ENCODE measurements at regions not wholly inside any gene's neighbourhood (a gene's known extent, or its start where the extent isn't known, plus 50 kb on each side); places are given as distances from the start of the nearest gene placed in this dataset.

GRCh38 chr4:107359208-107359607 lies 323.1 kb upstream of the DKK2 start:
- no peak for TF ChIP-seq POLR2A (IDR thresholded peaks at IDR 0.05)
- TF ChIP-seq CTCF (IDR thresholded peaks at IDR 0.05) = no peak
- TF ChIP-seq POLR2AphosphoS5 (IDR thresholded peaks at IDR 0.05) = no peak
